K562 (cell line): ENCODE measurements at regions not wholly inside any gene's neighbourhood (a gene's known extent, or its start where the extent isn't known, plus 50 kb on each side); places are given as distances from the start of the nearest gene placed in this dataset.

ENCODE experiments used
- ATAC-seq: fragments of 200-7000 bp; cut with Tn5 transposase; 3 replicates; pipeline ENCODE4 v1.9.1; 2020; ENCODE audit warnings: moderate library complexity
- BruUV-seq: library from RNA; stranded (reverse); fragments of 400-500 nt; replicated peaks from 2 replicates; lab custom pipeline; 2021; lab: Mats Ljungman, UMichigan
- CTCF ChIA-PET: fragments of 300-600 bp; formaldehyde crosslinking; extraction: SDS; loops from one replicate; lab custom pipeline; 2021; ENCODE audit warnings: low intra/inter-chr PET ratio; lab: Yijun Ruan, JAX
- POLR2A ChIA-PET: fragments of 300-600, 350-650 bp; sonication (Branson Sonifier 250); formaldehyde crosslinking; extraction: SDS; loops from one replicate; lab custom pipeline; 2021; ENCODE audit warnings: antibody characterized with exemption, inconsistent platforms; lab: Yijun Ruan, JAX
- DNase-seq, 4 experiments: peaks; one replicate each; pipeline versions ENCODE4 v3.0.0 to v3.0.0-alpha.2; 2011 to 2018; ENCODE audit warnings: low spot score in 3 of 4, mixed read lengths in 3 of 4; ENCODE audit errors: extremely low read depth in 1 of 4
- FAIRE-seq: peaks from 2 replicates; lab custom pipeline; 2011; peaks lifted over from hg19 to GRCh38; lab: Jason Lieb, UNC
- H2AFZ ChIP-seq: 2 replicates; pipeline ENCODE4 v1.6.0; 2011; ENCODE audit warnings: low read depth, low read length, control low read depth, inconsistent platforms
- H3K27ac ChIP-seq: fragments of 200-600 bp; 3 replicates; pipeline ENCODE4 v1.8.0; 2011; ENCODE audit warnings: low read depth, mild to moderate bottlenecking, control low read depth, inconsistent platforms, low read length, moderate library complexity, mixed read lengths; ENCODE audit errors: extremely low read depth
- H3K27me3 ChIP-seq, 2 experiments: fragments of 300-600 bp in 1 of 2; 2 replicates in 1 of 2; 3 replicates in 1 of 2; pipeline versions ENCODE4 v1.6.0 to v1.8.0; 2011; ENCODE audit warnings: inconsistent platforms in 2 of 2, low read length in 2 of 2, mild to moderate bottlenecking in 1 of 2, mixed read lengths in 1 of 2, moderate library complexity in 1 of 2; ENCODE audit not compliant: control insufficient read depth in 2 of 2, insufficient read depth in 2 of 2
- H3K36me3 ChIP-seq: fragments of 300-600 bp; 3 replicates; pipeline ENCODE4 v1.8.0; 2011; ENCODE audit warnings: mild to moderate bottlenecking, low read length, inconsistent platforms; ENCODE audit not compliant: control insufficient read depth, insufficient read depth
- H3K4me1 ChIP-seq, 2 experiments: fragments of 200-600 bp in 1 of 2; replicated peaks in 1 of 2; 2 replicates in 1 of 2; 3 replicates in 1 of 2; pipeline versions ENCODE4 v1.5.1 to v1.8.0; 2011; ENCODE audit warnings: inconsistent platforms in 2 of 2, low read length in 2 of 2, mild to moderate bottlenecking in 1 of 2, mixed read lengths in 1 of 2, moderate library complexity in 1 of 2; ENCODE audit not compliant: control insufficient read depth in 2 of 2, insufficient read depth in 2 of 2
- H3K4me2 ChIP-seq: 2 replicates; pipeline ENCODE4 v1.6.1; 2011; ENCODE audit warnings: low read length, control low read depth, inconsistent platforms, mixed read lengths; ENCODE audit not compliant: insufficient read depth
- H3K4me3 ChIP-seq: fragments of 200-600 bp; sonication (generic), shearing (Covaris generic); 2 replicates; pipeline ENCODE4 v1.5.1; 2016; ENCODE audit warnings: control low read depth, inconsistent platforms
- H3K79me2 ChIP-seq: fragments of 200-600 bp; 3 replicates; pipeline ENCODE4 v1.8.0; 2011; ENCODE audit warnings: low read length, inconsistent platforms; ENCODE audit not compliant: control insufficient read depth, insufficient read depth
- H3K9ac ChIP-seq, 2 experiments: 2 replicates each; pipeline versions ENCODE4 v1.6.0 to v1.6.1; 2011; ENCODE audit warnings: low read depth in 2 of 2, low read length in 2 of 2, control low read depth in 1 of 2, inconsistent platforms in 1 of 2, mild to moderate bottlenecking in 1 of 2, mixed read lengths in 1 of 2; ENCODE audit not compliant: insufficient read depth in 1 of 2
- H3K9me1 ChIP-seq: one replicate; pipeline ENCODE4 v1.6.0; 2011; ENCODE audit warnings: inconsistent platforms, mild to moderate bottlenecking, low read length, moderate library complexity; ENCODE audit not compliant: control insufficient read depth, insufficient read depth
- H3K9me3 ChIP-seq: replicated peaks from 2 replicates; pipeline ENCODE4 v1.5.1; 2011; ENCODE audit warnings: low read depth, low read length, inconsistent platforms; ENCODE audit not compliant: control insufficient read depth, insufficient read depth
- H4K20me1 ChIP-seq: replicated peaks from 2 replicates; pipeline ENCODE4 v1.6.1; 2011; ENCODE audit warnings: low read length, inconsistent platforms, mixed read lengths; ENCODE audit not compliant: control insufficient read depth, insufficient read depth
- ATF7 ChIP-seq: fragments of 450-650 bp; IDR thresholded peaks from 2 replicates; pipeline ENCODE4 v1.7.1; 2014; ENCODE audit warnings: mild to moderate bottlenecking, moderate library complexity
- BCL6 ChIP-seq: fragments of 250-450 bp; sonication (Bioruptor Pico); IDR thresholded peaks from 2 replicates; pipeline ENCODE4 v1.4.0; 2020
- HDAC1 ChIP-seq, 2 experiments: fragments of 450-650 bp; IDR thresholded peaks; 2 replicates each; pipeline ENCODE4 v1.6.1; 2016 to 2017; ENCODE audit warnings: inconsistent platforms in 1 of 2, mild to moderate bottlenecking in 1 of 2, moderate library complexity in 1 of 2
- HOXB6 ChIP-seq: fragments of 250-450 bp; sonication (Bioruptor Pico); IDR thresholded peaks from 2 replicates; pipeline ENCODE4 v1.5.1; 2022; ENCODE audit warnings: mild to moderate bottlenecking, borderline replicate concordance
- ILF3 ChIP-seq: fragments of 450-650 bp; IDR thresholded peaks from 2 replicates; pipeline ENCODE4 v1.6.1; 2018; ENCODE audit warnings: antibody characterized with exemption, mild to moderate bottlenecking, moderate library complexity, borderline replicate concordance
- POLR2AphosphoS2 ChIP-seq: IDR thresholded peaks from 2 replicates; pipeline ENCODE4 v1.6.1; 2012; ENCODE audit warnings: low read length, improper control_type of control experiment
- RBM25 ChIP-seq: fragments of 200-400 bp; formaldehyde crosslinking; IDR thresholded peaks from 2 replicates; pipeline ENCODE4 v1.6.1; 2018; ENCODE audit warnings: low read length, low read depth, moderate library complexity; ENCODE audit not compliant: severe bottlenecking
- ZBTB5 ChIP-seq: fragments of 450-650 bp; IDR thresholded peaks from 2 replicates; pipeline ENCODE4 v1.6.1; 2017; ENCODE audit warnings: antibody characterized with exemption
- ZNF12 ChIP-seq: sonication (generic); formaldehyde crosslinking; IDR thresholded peaks from 2 replicates; pipeline ENCODE4 v1.4.0; 2020; ENCODE audit warnings: mild to moderate bottlenecking, missing genetic modification reagents
- WGBS: fragments of 100-300 bp; shearing (Covaris generic); methylation state at CpG from one replicate; pipeline ENCODE4 v1.1.6; 2016; ENCODE audit warnings: low coverage, mixed read lengths; ENCODE audit not compliant: insufficient coverage; ENCODE audit errors: missing lambda C conversion rate; 5-methylcytosine and 5-hydroxymethylcytosine counted together
- in situ Hi-C: fragments of 300-500 bp; cut with MboI; formaldehyde crosslinking; loops from 4 replicates; pipeline ENCODE4 v1.15.0; 2018; ENCODE audit warnings: inconsistent platforms, mixed read lengths
- intact Hi-C: fragments of 100-400 bp; cut with micrococcal nuclease; formaldehyde crosslinking; loops from 2 replicates; pipeline ENCODE4 v1.14.2; 2022

GRCh38 chr2:150605664-150606063, 118.2 kb upstream of the RND3 start (continued):
- no peak for TF ChIP-seq ZNF12 (CRISPR knock-in tag)

GRCh38 chr2:150601280-150602038, 114.0 kb upstream of the RND3 start:
- no peak overlapping the region for H2AFZ ChIP-seq
- TF ChIP-seq HOXB6 = no peak
- no peak for DNase-seq
- intact Hi-C loops = no loop called here
- CTCF ChIA-PET = no interaction called here
- H3K36me3 ChIP-seq = no peaks in the 10 kb centered on the region
- H3K27me3 ChIP-seq = no peaks in the 10 kb centered on the region
- POLR2A ChIA-PET = no interaction called here
- no peak overlapping the region for H3K4me2 ChIP-seq
- in situ Hi-C loops = no loop called here
- H3K9me1 ChIP-seq = no peaks in the 10 kb centered on the region
- H3K9ac ChIP-seq = no peak overlapping the region
- H3K4me1 ChIP-seq = no peaks in the 10 kb centered on the region
- no peak overlapping the region for H3K4me3 ChIP-seq
- no TSS peak for BruUV-seq
- no peaks in the 10 kb centered on the region for H4K20me1 ChIP-seq
- H3K79me2 ChIP-seq = no peaks in the 10 kb centered on the region
- WGBS = under 1% methylated on average over 6 of the region's 6 CpGs
- no peak for ATAC-seq
- no peak overlapping the region for H3K27ac ChIP-seq
- FAIRE-seq = no peak
- H3K9me3 ChIP-seq = no peaks in the 10 kb centered on the region; the same call in 1 of the 2 replicates

GRCh38 chr2:150599889-150600288, 112.4 kb upstream of the RND3 start:
- no peak for FAIRE-seq
- ATAC-seq = no peak
- Histone ChIP-seq H3K4me2 (no peak overlapping the region), H3K79me2 (no peaks in the 10 kb centered on the region), H3K4me3 (no peak overlapping the region), H3K27me3 (no peaks in the 10 kb centered on the region), H3K9me3 (no peaks in the 10 kb centered on the region; the same call in 1 of the 2 replicates), H4K20me1 (no peaks in the 10 kb centered on the region), H2AFZ (no peak overlapping the region), H3K4me1 (no peaks in the 10 kb centered on the region), H3K27ac (no peak overlapping the region), H3K9ac (no peak overlapping the region), H3K36me3 (no peaks in the 10 kb centered on the region), H3K9me1 (no peaks in the 10 kb centered on the region)
- ChIA-PET CTCF (no interaction called here), POLR2A (no interaction called here)
- in situ Hi-C loops = no loop called here
- no peak for DNase-seq
- no TSS peak for BruUV-seq
- intact Hi-C loops = no loop called here
- TF ChIP-seq ATF7 = no peak
- no peak for TF ChIP-seq ZBTB5
- TF ChIP-seq HDAC1 (IDR thresholded peaks at IDR 0.05) = no peak
- TF ChIP-seq BCL6 (CRISPR knock-in tag) = no peak
- no peak for TF ChIP-seq ILF3
- TF ChIP-seq POLR2AphosphoS2 = no peak
- no peak for TF ChIP-seq RBM25
